ENCODE measurements at regions not wholly inside any gene's neighbourhood (a gene's known extent, or its start where the extent isn't known, plus 50 kb on each side); places are given as distances from the start of the nearest gene placed in this dataset.
A peak's percentile ranks its signal among the peaks of the same experiment; 100 is the strongest.

DNA sequence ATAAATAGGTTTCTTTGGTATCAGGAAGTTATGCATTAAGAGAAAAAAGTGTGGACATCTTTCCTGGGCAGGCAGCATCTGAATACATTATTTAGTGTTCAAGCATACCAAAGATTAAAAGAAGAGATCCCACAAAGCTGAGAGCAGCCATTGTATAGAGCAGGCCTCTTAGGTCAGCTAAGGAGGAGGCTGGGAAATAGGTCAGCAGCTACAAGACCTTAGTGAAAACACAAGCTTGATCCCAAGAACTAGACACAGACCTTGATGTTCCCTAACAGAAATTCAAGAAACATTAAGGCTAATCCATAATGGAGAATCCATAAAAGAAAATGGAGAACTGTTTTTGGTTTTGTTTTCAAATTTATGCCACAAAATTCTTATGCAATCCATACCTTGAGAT is 135.3 kb upstream of the DPT start (continued):
- TF ChIP-seq, protein P1, sequence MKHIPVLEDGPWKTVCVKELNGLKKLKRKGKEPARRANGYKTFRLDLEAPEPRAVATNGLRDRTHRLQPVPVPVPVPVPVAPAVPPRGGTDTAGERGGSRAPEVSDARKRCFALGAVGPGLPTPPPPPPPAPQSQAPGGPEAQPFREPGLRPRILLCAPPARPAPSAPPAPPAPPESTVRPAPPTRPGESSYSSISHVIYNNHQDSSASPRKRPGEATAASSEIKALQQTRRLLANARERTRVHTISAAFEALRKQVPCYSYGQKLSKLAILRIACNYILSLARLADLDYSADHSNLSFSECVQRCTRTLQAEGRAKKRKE (CRISPR knock-in tag; IDR thresholded peaks at IDR 0.05; ENCODE audit: low read depth) = no peak
- no peak for TF ChIP-seq HEYL (CRISPR knock-in tag; IDR thresholded peaks at IDR 0.05)
- no peak for TF ChIP-seq RCOR1 (IDR thresholded peaks at IDR 0.05; ENCODE audit: low read depth, low read length)

DNA sequence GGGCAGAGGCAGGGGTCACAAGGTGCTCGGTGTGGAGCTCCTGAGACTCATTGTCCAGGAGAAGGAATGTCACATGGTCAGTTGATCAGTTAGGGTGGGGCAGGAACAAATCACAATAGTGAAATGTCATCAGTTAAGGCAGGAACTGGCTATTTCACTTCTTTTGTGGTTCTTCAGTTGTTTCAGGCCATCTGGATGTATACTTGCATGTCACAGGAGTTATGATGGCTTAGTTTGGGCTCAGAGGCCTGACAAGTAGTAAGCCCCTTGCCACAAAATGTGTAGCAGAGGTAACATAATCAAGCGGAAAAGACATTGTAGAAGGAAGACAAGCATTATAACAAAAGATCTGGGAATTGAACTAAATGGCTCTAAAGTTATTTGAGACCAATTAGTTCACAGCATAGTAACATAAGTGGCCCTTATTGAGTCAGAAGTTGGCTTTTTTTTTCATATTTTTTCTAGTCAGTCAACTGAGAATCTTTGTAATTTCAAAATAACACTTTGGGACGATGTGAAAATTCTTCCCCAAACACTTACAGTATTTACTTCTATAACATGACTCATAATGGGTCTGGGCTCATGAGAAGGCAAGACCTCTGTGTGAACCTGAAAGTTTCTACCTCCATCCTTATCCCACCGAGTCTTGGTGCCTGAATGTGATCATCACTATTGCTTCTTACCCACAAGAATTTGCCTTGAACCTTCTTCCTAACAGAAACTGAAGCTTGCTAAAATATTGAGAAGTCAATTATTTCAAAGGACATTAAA is 137.0 kb upstream of the DPT start:
- CTCF ChIA-PET = interaction anchor here (1.0 to 1.4 kb wide), 2 partner anchors 262 kb away, joined by 3 to 4 read pairs; no protein-coding TSS in a partner anchor
- TF ChIP-seq RARB (CRISPR knock-in tag; IDR thresholded peaks at IDR 0.05) (no peak), FOSL2 (IDR thresholded peaks at IDR 0.05) (no peak), FOSL2 (CRISPR knock-in tag; IDR thresholded peaks at IDR 0.05) (peak; percentile 59), ZNF302 (CRISPR knock-in tag; IDR thresholded peaks at IDR 0.05) (no peak)
- TF ChIP-seq, protein P2, sequence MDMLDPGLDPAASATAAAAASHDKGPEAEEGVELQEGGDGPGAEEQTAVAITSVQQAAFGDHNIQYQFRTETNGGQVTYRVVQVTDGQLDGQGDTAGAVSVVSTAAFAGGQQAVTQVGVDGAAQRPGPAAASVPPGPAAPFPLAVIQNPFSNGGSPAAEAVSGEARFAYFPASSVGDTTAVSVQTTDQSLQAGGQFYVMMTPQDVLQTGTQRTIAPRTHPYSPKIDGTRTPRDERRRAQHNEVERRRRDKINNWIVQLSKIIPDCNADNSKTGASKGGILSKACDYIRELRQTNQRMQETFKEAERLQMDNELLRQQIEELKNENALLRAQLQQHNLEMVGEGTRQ (IDR thresholded peaks at IDR 0.05) = no peak
- Histone ChIP-seq H3K4me2 (peak overlapping the region; percentile 25), H3K4me1 (peaks cover 49% of the 10 kb centered on the region), H3K4me3 (no peak overlapping the region), H3K27ac (peak overlapping the region; percentile 37 to 59; a peak in 5 of 6 replicates), H3K9me3 (no peaks in the 10 kb centered on the region)
- ATAC-seq (peak in 1 of 2 experiments; percentile 37; a peak in 1 of 6 replicates), FAIRE-seq (no peak), DNase-seq (ENCODE audit: low read depth in 1 of 2, low spot score in 1 of 2) (peak in 1 of 2 experiments; percentile 26)
- WGBS (ENCODE audit: missing lambda C conversion rate) = 31% methylated on average over 4 of the region's 4 CpGs
- POLR2A ChIA-PET = no interaction called here

DNA sequence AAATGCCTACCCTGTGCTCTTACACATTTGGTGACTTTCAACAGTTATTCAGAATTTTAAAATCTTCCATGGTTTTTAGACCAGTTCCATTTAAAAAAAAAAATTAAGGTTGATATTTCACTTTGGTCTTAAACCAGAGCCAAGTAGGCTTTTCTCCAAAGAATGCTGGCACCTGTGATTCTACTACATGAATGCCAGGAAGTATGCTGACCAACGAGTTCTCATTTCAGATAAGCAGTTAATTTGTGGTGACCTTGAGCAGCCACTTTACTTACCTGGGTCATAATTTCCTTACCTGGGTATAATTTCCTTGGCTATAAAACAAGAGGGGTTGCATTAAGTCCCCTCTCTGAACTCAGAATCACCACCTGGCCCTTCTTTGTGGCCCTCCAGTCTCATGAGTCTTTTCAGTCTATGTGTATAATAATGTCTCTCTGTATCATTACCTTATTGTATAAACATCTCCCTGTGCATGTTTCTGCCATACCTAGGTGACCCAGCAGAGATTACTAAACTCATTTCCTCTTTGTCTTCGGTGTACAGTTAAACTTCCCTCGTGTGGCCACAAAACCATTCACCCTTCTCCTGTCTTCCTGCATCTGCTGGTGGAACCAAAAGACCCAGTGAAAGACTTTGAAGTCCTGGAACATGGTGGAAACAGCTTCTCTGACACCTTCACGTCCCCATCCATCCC is 139.1 kb upstream of the DPT start:
- H3K9me3 ChIP-seq = no peaks in the 10 kb centered on the region
- H3K27ac ChIP-seq = peak overlapping the region in 1 of 2 experiments; percentile 0; a peak in 1 of 6 replicates
- peaks cover 29% of the 10 kb centered on the region for H3K4me1 ChIP-seq
- no peak overlapping the region for H3K4me3 ChIP-seq
- CTCF ChIA-PET = no interaction called here
- POLR2A ChIA-PET = no interaction called here
- DNase-seq (ENCODE audit: low read depth in 1 of 2, low spot score in 1 of 2) (no peak), ATAC-seq (no peak), FAIRE-seq (no peak)
- TF ChIP-seq, protein P3, sequence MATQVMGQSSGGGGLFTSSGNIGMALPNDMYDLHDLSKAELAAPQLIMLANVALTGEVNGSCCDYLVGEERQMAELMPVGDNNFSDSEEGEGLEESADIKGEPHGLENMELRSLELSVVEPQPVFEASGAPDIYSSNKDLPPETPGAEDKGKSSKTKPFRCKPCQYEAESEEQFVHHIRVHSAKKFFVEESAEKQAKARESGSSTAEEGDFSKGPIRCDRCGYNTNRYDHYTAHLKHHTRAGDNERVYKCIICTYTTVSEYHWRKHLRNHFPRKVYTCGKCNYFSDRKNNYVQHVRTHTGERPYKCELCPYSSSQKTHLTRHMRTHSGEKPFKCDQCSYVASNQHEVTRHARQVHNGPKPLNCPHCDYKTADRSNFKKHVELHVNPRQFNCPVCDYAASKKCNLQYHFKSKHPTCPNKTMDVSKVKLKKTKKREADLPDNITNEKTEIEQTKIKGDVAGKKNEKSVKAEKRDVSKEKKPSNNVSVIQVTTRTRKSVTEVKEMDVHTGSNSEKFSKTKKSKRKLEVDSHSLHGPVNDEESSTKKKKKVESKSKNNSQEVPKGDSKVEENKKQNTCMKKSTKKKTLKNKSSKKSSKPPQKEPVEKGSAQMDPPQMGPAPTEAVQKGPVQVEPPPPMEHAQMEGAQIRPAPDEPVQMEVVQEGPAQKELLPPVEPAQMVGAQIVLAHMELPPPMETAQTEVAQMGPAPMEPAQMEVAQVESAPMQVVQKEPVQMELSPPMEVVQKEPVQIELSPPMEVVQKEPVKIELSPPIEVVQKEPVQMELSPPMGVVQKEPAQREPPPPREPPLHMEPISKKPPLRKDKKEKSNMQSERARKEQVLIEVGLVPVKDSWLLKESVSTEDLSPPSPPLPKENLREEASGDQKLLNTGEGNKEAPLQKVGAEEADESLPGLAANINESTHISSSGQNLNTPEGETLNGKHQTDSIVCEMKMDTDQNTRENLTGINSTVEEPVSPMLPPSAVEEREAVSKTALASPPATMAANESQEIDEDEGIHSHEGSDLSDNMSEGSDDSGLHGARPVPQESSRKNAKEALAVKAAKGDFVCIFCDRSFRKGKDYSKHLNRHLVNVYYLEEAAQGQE (IDR thresholded peaks at IDR 0.05) = no peak
- TF ChIP-seq ZSCAN20 (CRISPR knock-in tag; IDR thresholded peaks at IDR 0.05) (no peak), RAD21 (conservative IDR thresholded peaks at IDR 0.05 in 1 of 2, IDR thresholded peaks at IDR 0.05 in 1 of 2) (no peak), RCOR1 (IDR thresholded peaks at IDR 0.05; ENCODE audit: low read depth, low read length) (no peak), MYC (IDR thresholded peaks at IDR 0.05; ENCODE audit: borderline replicate concordance, low read length) (no peak)
- no peak overlapping the region for H3K4me2 ChIP-seq
- WGBS (ENCODE audit: missing lambda C conversion rate) = 66% methylated on average over 4 of the region's 4 CpGs

DNA sequence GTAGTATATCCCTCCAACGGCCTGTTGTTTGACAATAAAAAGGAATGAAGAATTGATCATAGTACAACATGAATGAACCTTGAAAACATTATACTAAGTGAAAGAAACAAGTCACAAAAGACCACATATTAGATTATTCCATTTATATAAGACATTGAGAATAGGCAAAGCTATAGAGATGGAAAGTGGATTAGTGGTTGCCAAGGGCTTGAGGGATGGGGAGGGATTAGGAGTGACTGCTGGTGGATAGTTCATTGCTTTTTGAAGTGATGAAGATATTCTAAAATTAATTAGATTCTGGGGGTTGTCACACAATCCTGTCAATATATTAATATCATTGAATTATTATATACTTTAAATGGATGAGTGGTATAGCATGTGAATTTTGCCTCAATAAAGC is 142.5 kb upstream of the DPT start:
- Histone ChIP-seq H3K4me3 (no peak overlapping the region), H3K4me1 (peaks cover under 1% of the 10 kb centered on the region), H3K9me3 (no peaks in the 10 kb centered on the region), H3K27ac (no peak overlapping the region), H3K4me2 (no peak overlapping the region)
- ATAC-seq = no peak
- no peak for DNase-seq (ENCODE audit: low read depth in 1 of 2, low spot score in 1 of 2)
- CTCF ChIA-PET = no interaction called here
- 45% methylated on average over 1 of the region's 1 CpG for WGBS (ENCODE audit: missing lambda C conversion rate)
- POLR2A ChIA-PET = no interaction called here
- no peak for FAIRE-seq
- TF ChIP-seq SREBF2 (IDR thresholded peaks at IDR 0.05) (no peak), KDM5A (IDR thresholded peaks at IDR 0.05) (no peak), ZSCAN20 (CRISPR knock-in tag; IDR thresholded peaks at IDR 0.05) (no peak), HOXB5 (CRISPR knock-in tag; IDR thresholded peaks at IDR 0.05) (no peak), MAFK (IDR thresholded peaks at IDR 0.05; ENCODE audit: partially characterized antibody) (no peak), RFX5 (IDR thresholded peaks at IDR 0.05) (no peak), POLR2AphosphoS2 (conservative IDR thresholded peaks at IDR 0.05; ENCODE audit: low read length) (no peak), EHMT2 (IDR thresholded peaks at IDR 0.05; ENCODE audit: low read depth) (no peak), HEYL (CRISPR knock-in tag; IDR thresholded peaks at IDR 0.05) (no peak), ESRRA (IDR thresholded peaks at IDR 0.05; ENCODE audit: borderline replicate concordance, low read length) (no peak), EP300 (IDR thresholded peaks at IDR 0.05) (no peak)
- TF ChIP-seq, protein P3 (IDR thresholded peaks at IDR 0.05) = no peak
